ENCODE measurements at regions not wholly inside any gene's neighbourhood (a gene's known extent, or its start where the extent isn't known, plus 50 kb on each side); places are given as distances from the start of the nearest gene placed in this dataset.

- in situ Hi-C loops (cut with MboI): no loop called here
- Histone ChIP-seq H3K9me1 (ENCODE audit: control insufficient read depth, insufficient read depth, low read length) (no peaks in the 10 kb centered on the region), H3K4me3 (no peak overlapping the region)
Measured at GRCh38 chr7:53661645-53662217, 626.3 kb downstream of the POM121L12 start.

GRCh38 chr7:53672681-53673080, 637.2 kb downstream of the POM121L12 start:
- Histone ChIP-seq H3K27ac (ENCODE audit: extremely low read depth, low read depth, low read length) (no peak overlapping the region), H3K9ac (ENCODE audit: insufficient read depth in 1 of 2, low read depth in 2 of 2, low read length in 2 of 2) (no peak overlapping the region), H3K4me3 (no peak overlapping the region), H3K9me3 (replicated peaks; ENCODE audit: control insufficient read depth, insufficient read depth, low read depth, low read length) (no peaks in the 10 kb centered on the region; the same call in 1 of the 2 replicates), H3K4me2 (ENCODE audit: insufficient read depth, low read length) (no peak overlapping the region), H3K4me1 (replicated peaks in 1 of 2; ENCODE audit: control insufficient read depth in 2 of 2, insufficient read depth in 2 of 2, low read length in 2 of 2) (no peaks in the 10 kb centered on the region), H3K9me1 (ENCODE audit: control insufficient read depth, insufficient read depth, low read length) (no peaks in the 10 kb centered on the region), H3K27me3 (ENCODE audit: control insufficient read depth in 2 of 2, insufficient read depth in 2 of 2, low read length in 2 of 2) (no peaks in the 10 kb centered on the region), H3K36me3 (ENCODE audit: control insufficient read depth, insufficient read depth, low read length) (no peaks in the 10 kb centered on the region), H4K20me1 (replicated peaks; ENCODE audit: control insufficient read depth, insufficient read depth, low read length) (no peaks in the 10 kb centered on the region), H3K79me2 (ENCODE audit: control insufficient read depth, insufficient read depth, low read length) (no peaks in the 10 kb centered on the region), H2AFZ (ENCODE audit: low read depth, low read length) (no peak overlapping the region)
- 50% methylated on average over 1 of the region's 1 CpG for WGBS (ENCODE audit: insufficient coverage, low coverage, missing lambda C conversion rate)
- no TSS peak for BruUV-seq (replicated peaks)
- no peak for ATAC-seq
- intact Hi-C loops (cut with micrococcal nuclease): no loop called here
- ChIA-PET CTCF (ENCODE audit: low intra/inter-chr PET ratio) (no interaction called here), POLR2A (no interaction called here)
- DNase-seq (ENCODE audit: extremely low read depth in 1 of 4, low spot score in 3 of 4): no peak
- in situ Hi-C loops (cut with MboI): no loop called here
- no peak for FAIRE-seq
- TF ChIP-seq, protein P1, sequence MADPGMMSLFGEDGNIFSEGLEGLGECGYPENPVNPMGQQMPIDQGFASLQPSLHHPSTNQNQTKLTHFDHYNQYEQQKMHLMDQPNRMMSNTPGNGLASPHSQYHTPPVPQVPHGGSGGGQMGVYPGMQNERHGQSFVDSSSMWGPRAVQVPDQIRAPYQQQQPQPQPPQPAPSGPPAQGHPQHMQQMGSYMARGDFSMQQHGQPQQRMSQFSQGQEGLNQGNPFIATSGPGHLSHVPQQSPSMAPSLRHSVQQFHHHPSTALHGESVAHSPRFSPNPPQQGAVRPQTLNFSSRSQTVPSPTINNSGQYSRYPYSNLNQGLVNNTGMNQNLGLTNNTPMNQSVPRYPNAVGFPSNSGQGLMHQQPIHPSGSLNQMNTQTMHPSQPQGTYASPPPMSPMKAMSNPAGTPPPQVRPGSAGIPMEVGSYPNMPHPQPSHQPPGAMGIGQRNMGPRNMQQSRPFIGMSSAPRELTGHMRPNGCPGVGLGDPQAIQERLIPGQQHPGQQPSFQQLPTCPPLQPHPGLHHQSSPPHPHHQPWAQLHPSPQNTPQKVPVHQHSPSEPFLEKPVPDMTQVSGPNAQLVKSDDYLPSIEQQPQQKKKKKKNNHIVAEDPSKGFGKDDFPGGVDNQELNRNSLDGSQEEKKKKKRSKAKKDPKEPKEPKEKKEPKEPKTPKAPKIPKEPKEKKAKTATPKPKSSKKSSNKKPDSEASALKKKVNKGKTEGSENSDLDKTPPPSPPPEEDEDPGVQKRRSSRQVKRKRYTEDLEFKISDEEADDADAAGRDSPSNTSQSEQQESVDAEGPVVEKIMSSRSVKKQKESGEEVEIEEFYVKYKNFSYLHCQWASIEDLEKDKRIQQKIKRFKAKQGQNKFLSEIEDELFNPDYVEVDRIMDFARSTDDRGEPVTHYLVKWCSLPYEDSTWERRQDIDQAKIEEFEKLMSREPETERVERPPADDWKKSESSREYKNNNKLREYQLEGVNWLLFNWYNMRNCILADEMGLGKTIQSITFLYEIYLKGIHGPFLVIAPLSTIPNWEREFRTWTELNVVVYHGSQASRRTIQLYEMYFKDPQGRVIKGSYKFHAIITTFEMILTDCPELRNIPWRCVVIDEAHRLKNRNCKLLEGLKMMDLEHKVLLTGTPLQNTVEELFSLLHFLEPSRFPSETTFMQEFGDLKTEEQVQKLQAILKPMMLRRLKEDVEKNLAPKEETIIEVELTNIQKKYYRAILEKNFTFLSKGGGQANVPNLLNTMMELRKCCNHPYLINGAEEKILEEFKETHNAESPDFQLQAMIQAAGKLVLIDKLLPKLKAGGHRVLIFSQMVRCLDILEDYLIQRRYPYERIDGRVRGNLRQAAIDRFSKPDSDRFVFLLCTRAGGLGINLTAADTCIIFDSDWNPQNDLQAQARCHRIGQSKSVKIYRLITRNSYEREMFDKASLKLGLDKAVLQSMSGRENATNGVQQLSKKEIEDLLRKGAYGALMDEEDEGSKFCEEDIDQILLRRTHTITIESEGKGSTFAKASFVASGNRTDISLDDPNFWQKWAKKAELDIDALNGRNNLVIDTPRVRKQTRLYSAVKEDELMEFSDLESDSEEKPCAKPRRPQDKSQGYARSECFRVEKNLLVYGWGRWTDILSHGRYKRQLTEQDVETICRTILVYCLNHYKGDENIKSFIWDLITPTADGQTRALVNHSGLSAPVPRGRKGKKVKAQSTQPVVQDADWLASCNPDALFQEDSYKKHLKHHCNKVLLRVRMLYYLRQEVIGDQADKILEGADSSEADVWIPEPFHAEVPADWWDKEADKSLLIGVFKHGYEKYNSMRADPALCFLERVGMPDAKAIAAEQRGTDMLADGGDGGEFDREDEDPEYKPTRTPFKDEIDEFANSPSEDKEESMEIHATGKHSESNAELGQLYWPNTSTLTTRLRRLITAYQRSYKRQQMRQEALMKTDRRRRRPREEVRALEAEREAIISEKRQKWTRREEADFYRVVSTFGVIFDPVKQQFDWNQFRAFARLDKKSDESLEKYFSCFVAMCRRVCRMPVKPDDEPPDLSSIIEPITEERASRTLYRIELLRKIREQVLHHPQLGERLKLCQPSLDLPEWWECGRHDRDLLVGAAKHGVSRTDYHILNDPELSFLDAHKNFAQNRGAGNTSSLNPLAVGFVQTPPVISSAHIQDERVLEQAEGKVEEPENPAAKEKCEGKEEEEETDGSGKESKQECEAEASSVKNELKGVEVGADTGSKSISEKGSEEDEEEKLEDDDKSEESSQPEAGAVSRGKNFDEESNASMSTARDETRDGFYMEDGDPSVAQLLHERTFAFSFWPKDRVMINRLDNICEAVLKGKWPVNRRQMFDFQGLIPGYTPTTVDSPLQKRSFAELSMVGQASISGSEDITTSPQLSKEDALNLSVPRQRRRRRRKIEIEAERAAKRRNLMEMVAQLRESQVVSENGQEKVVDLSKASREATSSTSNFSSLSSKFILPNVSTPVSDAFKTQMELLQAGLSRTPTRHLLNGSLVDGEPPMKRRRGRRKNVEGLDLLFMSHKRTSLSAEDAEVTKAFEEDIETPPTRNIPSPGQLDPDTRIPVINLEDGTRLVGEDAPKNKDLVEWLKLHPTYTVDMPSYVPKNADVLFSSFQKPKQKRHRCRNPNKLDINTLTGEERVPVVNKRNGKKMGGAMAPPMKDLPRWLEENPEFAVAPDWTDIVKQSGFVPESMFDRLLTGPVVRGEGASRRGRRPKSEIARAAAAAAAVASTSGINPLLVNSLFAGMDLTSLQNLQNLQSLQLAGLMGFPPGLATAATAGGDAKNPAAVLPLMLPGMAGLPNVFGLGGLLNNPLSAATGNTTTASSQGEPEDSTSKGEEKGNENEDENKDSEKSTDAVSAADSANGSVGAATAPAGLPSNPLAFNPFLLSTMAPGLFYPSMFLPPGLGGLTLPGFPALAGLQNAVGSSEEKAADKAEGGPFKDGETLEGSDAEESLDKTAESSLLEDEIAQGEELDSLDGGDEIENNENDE (IDR thresholded peaks at IDR 0.05; ENCODE audit: low read depth, low read length): no peak

More at GRCh38 chr7:53661645-53662217, 626.3 kb downstream of the POM121L12 start:
- intact Hi-C loops (cut with micrococcal nuclease): no loop called here
- Histone ChIP-seq H3K4me2 (ENCODE audit: insufficient read depth, low read length) (no peak overlapping the region), H3K27ac (ENCODE audit: extremely low read depth, low read depth, low read length) (no peak overlapping the region), H3K27me3 (ENCODE audit: control insufficient read depth in 2 of 2, insufficient read depth in 2 of 2, low read length in 2 of 2) (no peaks in the 10 kb centered on the region), H3K9me3 (replicated peaks; ENCODE audit: control insufficient read depth, insufficient read depth, low read depth, low read length) (no peaks in the 10 kb centered on the region; the same call in 1 of the 2 replicates), H3K36me3 (ENCODE audit: control insufficient read depth, insufficient read depth, low read length) (no peaks in the 10 kb centered on the region), H2AFZ (ENCODE audit: low read depth, low read length) (no peak overlapping the region), H4K20me1 (replicated peaks; ENCODE audit: control insufficient read depth, insufficient read depth, low read length) (no peaks in the 10 kb centered on the region), H3K9ac (ENCODE audit: insufficient read depth in 1 of 2, low read depth in 2 of 2, low read length in 2 of 2) (no peak overlapping the region), H3K79me2 (ENCODE audit: control insufficient read depth, insufficient read depth, low read length) (no peaks in the 10 kb centered on the region), H3K4me1 (replicated peaks in 1 of 2; ENCODE audit: control insufficient read depth in 2 of 2, insufficient read depth in 2 of 2, low read length in 2 of 2) (no peaks in the 10 kb centered on the region)
- WGBS (ENCODE audit: insufficient coverage, low coverage, missing lambda C conversion rate): 14% methylated on average over 4 of the region's 4 CpGs
- ATAC-seq (no peak), DNase-seq (ENCODE audit: extremely low read depth in 1 of 4, low spot score in 3 of 4) (no peak), FAIRE-seq (no peak)
- ChIA-PET CTCF (ENCODE audit: low intra/inter-chr PET ratio) (no interaction called here), POLR2A (no interaction called here)
- BruUV-seq (replicated peaks): no TSS peak
- TF ChIP-seq PTRF (tag; IDR thresholded peaks at IDR 0.05): no peak
- TF ChIP-seq CC2D1A (IDR thresholded peaks at IDR 0.05): no peak
- no peak for TF ChIP-seq SRSF7 (optimal IDR thresholded peaks at IDR 0.05; ENCODE audit: low read depth, low read length)
- no peak for TF ChIP-seq CBX2 (IDR thresholded peaks at IDR 0.05; ENCODE audit: insufficient read depth, low read length, poor library complexity, severe bottlenecking)
